ENCODE measurements at regions not wholly inside any gene's neighbourhood (a gene's known extent, or its start where the extent isn't known, plus 50 kb on each side); places are given as distances from the start of the nearest gene placed in this dataset.
"Not testable (repeated sequence)": the region's sequence is repeated elsewhere in the genome, so short reads cannot be mapped to it uniquely, and the experiment has no call there.

DNA sequence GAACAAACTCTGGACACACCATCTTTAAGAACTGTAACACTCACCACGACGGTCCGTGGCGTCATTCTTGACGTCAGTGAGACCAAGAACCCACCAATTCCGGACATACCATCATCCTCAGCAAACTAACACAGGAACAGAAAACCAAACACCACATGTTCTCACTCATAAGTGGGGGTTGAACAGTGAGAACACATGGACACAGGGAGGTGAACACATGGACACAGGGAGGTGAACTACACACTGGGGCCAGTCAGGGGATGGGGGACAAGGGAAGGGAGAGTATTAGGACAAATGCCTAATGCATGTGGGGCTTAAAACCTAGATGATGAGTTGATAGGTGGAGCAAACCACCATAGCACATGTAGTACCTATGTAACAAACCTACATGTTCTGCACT, 952.1 kb upstream of the PRR20A start:
- not testable (repeated sequence) for TF ChIP-seq POLR2AphosphoS5 (IDR thresholded peaks at IDR 0.05; ENCODE audit: low read depth, low read length); POLR2A (IDR thresholded peaks at IDR 0.05; ENCODE audit: low read depth, low read length); SPI1 (IDR thresholded peaks at IDR 0.05; ENCODE audit: low read depth, low read length); TAF1 (IDR thresholded peaks at IDR 0.05; ENCODE audit: low read depth, low read length); PAX5 (IDR thresholded peaks at IDR 0.05; ENCODE audit: insufficient read depth, low read length, severe bottlenecking)
